ENCODE measurements at regions not wholly inside any gene's neighbourhood (a gene's known extent, or its start where the extent isn't known, plus 50 kb on each side); places are given as distances from the start of the nearest gene placed in this dataset.
A peak's percentile ranks its signal among the peaks of the same experiment; 100 is the strongest.

GRCh38 chr11:104333977-104334376 lies 170.0 kb upstream of the PDGFD start:
- TF ChIP-seq CTCF (optimal IDR thresholded peaks at IDR 0.05 in 1 of 3, IDR thresholded peaks at IDR 0.05 in 1 of 3, conservative IDR thresholded peaks at IDR 0.05 in 1 of 3; ENCODE audit: extremely low read depth in 1 of 3, insufficient read depth in 2 of 3, low read length in 3 of 3), result peak; percentile 29 to 47 (median 35)
- no peak for TF ChIP-seq EZH2 (IDR thresholded peaks at IDR 0.05; ENCODE audit: low read length)
